Activated CD4-positive, alpha-beta memory T cell treated with anti-CD3 and anti-CD28 coated beads, Interleukin-2, amount 10 ng/mL, durations not matched to agents 7 days and 5 days (primary cell): ENCODE measurements at regions not wholly inside any gene's neighbourhood (a gene's known extent, or its start where the extent isn't known, plus 50 kb on each side); places are given as distances from the start of the nearest gene placed in this dataset.

Source experiments
- CTCF ChIA-PET: fragments of 350-600 bp; sonication (Branson Sonifier 250); formaldehyde crosslinking; loops from one replicate; lab custom pipeline; 2021; ENCODE audit warnings: antibody characterized with exemption, inconsistent platforms; lab: Charles Lee
- POLR2A ChIA-PET: fragments of 350-600 bp; sonication (Branson Sonifier 250); formaldehyde crosslinking; loops from one replicate; lab custom pipeline; 2021; ENCODE audit warnings: antibody characterized with exemption; lab: Charles Lee
- DNase-seq: peaks from one replicate; pipeline ENCODE4 v3.0.0-alpha.2; 2020
- H3K27ac Mint-ChIP-seq: one replicate; pipeline ENCODE4 v1.8.0; 2021; ENCODE audit warnings: mild to moderate bottlenecking, mixed read lengths
- H3K27me3 Mint-ChIP-seq: one replicate; pipeline ENCODE4 v1.8.0; 2021; ENCODE audit warnings: mixed read lengths
- H3K36me3 Mint-ChIP-seq: one replicate; pipeline ENCODE4 v1.8.0; 2021; ENCODE audit warnings: low read depth, mixed read lengths
- H3K4me1 Mint-ChIP-seq: one replicate; pipeline ENCODE4 v1.8.0; 2021; ENCODE audit warnings: mixed read lengths
- H3K4me3 Mint-ChIP-seq: one replicate; pipeline ENCODE4 v1.8.0; 2021; ENCODE audit warnings: mild to moderate bottlenecking, mixed read lengths
- H3K9me3 Mint-ChIP-seq: one replicate; pipeline ENCODE4 v1.8.0; 2021; ENCODE audit warnings: mixed read lengths

DNA sequence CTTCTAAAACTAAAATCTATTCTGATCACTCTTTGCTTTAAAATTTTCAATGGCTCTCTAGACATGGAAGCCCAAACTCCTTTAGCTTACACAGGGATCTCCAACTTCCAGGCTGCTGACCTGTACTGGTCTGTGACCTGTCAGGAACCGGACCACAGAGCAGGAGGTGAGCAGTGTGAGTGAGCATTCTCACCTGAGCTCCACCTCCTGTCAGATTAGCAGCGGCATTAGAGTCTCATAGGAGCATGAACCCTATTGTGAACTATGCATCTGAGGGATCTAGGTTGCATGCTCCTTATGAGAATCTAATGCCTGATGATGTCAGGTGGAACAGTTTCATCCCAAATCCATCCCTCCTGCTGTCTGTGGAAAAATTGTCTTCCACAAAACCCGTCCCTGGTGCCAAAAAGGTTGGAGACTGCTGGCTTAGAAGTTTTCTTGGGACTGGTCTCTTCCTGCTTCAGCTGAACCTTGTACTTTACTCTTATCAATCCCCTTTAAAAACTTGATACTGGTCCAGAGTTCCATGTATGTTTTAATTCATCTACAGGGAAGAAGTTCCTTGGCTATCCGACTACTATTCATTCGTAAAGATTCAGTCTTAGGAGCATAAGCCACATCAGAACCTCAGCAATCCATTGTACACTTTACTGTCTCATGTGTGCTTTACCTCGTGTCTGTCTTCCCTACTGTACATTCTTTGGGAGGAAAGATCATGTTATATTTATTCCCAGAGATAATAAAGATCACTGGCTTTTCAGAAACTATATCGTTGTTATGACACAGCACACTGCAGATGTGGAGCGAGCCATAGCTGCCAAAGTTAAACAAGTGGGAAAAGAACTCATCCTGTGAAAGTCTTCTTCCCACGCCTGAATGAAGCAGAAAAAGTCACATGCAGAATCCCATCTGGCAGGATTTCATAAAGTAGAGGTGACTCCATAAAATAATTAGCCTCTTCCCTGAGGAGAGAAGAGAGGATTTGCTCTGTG lies 183.8 kb downstream of the LRATD1 start:
- Mint-ChIP-seq H3K9me3 (peaks cover 2% of the 10 kb centered on the region), H3K36me3 (no peaks in the 10 kb centered on the region), H3K4me3 (no peak overlapping the region), H3K4me1 (no peaks in the 10 kb centered on the region), H3K27me3 (no peaks in the 10 kb centered on the region), H3K27ac (no peak overlapping the region)
- DNase-seq = no peak
- ChIA-PET POLR2A (no interaction called here), CTCF (no interaction called here)

DNA sequence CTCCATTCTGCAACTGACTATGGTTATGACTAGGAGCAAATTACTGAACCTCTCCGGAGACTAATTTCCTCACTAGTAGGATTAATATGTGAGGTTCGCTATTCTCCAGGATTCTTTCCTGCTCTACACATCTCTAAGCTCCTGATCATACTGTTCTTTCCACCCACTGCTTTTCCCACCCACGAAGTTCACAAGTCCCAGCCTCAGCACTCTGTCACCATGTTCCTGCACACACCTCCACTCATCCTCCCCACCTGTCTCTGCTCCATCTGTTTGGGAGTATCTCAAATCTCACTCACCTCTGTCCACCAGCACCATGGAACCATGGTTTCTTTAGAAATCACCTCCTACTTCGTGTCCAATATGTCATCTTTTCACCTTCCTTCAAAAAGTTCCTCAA lies 185.3 kb downstream of the LRATD1 start:
- no peaks in the 10 kb centered on the region for H3K4me1 Mint-ChIP-seq
- H3K36me3 Mint-ChIP-seq = no peaks in the 10 kb centered on the region
- ChIA-PET POLR2A (no interaction called here), CTCF (no interaction called here)
- peaks cover 3% of the 10 kb centered on the region for H3K9me3 Mint-ChIP-seq
- no peak overlapping the region for H3K4me3 Mint-ChIP-seq
- H3K27me3 Mint-ChIP-seq = no peaks in the 10 kb centered on the region
- H3K27ac Mint-ChIP-seq = no peak overlapping the region
- no peak for DNase-seq

DNA sequence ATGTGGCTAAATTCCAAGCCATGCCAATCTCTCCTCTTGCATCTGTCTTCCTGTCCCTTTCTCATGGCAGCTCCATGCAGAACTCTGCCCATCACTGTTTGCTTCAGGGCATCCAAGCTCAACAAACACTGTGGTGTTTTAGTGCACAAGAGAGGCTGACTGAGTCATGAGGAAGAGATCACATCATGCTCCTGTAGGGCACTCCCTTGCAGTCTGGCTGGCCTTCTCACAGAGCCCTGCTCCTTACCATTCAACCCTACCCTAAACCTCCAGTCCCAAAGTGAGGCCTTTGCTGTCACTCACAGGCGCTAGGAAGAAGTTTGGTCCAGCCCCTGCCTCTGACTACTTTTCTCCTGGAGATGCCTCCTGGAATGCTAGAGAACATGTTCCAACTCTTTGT lies 194.0 kb downstream of the LRATD1 start:
- Mint-ChIP-seq H3K4me3 (no peak overlapping the region), H3K4me1 (no peaks in the 10 kb centered on the region), H3K36me3 (no peaks in the 10 kb centered on the region), H3K27ac (no peak overlapping the region), H3K9me3 (no peaks in the 10 kb centered on the region), H3K27me3 (no peaks in the 10 kb centered on the region)
- ChIA-PET CTCF (no interaction called here), POLR2A (no interaction called here)
- no peak for DNase-seq

- no peak for DNase-seq
- POLR2A ChIA-PET = no interaction called here
- no peak overlapping the region for H3K27ac Mint-ChIP-seq
- no peaks in the 10 kb centered on the region for H3K9me3 Mint-ChIP-seq
- no peaks in the 10 kb centered on the region for H3K4me1 Mint-ChIP-seq
- H3K27me3 Mint-ChIP-seq = no peaks in the 10 kb centered on the region
- H3K36me3 Mint-ChIP-seq = no peaks in the 10 kb centered on the region
- H3K4me3 Mint-ChIP-seq = no peak overlapping the region
- CTCF ChIA-PET = no interaction called here
Measured at GRCh38 chr2:14827226-14828023, 194.9 kb downstream of the LRATD1 start.

DNA sequence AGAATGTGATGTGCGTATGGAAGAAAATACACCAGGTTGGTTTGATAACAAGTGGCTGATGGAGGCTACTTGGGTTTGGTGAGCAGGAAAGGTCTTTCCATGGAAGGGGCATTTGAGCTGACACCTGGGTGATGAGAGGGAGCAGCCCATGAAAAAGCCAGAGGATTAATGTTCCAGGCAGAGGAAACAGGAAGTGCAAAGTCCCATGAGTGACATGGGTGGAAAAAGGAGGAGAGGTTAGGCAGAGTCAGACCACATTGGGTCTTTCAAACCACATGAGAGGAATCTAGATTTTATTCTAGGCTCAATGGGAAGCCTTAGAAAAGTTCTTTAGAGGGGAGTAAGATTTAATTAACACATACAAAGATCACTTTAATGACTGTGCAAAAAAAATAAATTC lies 195.7 kb downstream of the LRATD1 start:
- CTCF ChIA-PET = no interaction called here
- no peaks in the 10 kb centered on the region for H3K9me3 Mint-ChIP-seq
- no peak overlapping the region for H3K27ac Mint-ChIP-seq
- no peak for DNase-seq
- POLR2A ChIA-PET = no interaction called here
- H3K4me1 Mint-ChIP-seq = no peaks in the 10 kb centered on the region
- H3K36me3 Mint-ChIP-seq = no peaks in the 10 kb centered on the region
- H3K4me3 Mint-ChIP-seq = no peak overlapping the region
- H3K27me3 Mint-ChIP-seq = no peaks in the 10 kb centered on the region

DNA sequence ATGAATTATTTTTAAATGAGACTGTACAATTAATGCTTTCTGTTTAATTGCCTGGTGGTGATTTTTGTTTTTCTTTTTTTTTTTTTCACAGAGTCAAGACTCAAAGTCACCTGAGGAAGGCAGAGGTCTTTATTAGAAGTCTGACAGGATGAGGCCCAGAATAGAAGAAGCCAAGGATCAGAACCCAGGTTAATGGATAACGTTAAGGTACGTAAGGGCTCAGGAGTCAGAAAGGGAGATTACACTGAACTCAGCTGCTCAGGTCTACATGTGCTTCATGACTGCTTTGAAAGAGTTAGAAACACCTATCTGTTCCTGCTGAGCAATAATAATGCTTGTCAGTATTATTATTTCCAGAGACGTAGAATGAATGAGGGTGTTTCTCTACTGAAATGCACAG lies 196.5 kb downstream of the LRATD1 start:
- no peaks in the 10 kb centered on the region for H3K9me3 Mint-ChIP-seq
- no peaks in the 10 kb centered on the region for H3K4me1 Mint-ChIP-seq
- no peak for DNase-seq
- ChIA-PET POLR2A (no interaction called here), CTCF (no interaction called here)
- no peaks in the 10 kb centered on the region for H3K27me3 Mint-ChIP-seq
- no peak overlapping the region for H3K4me3 Mint-ChIP-seq
- no peaks in the 10 kb centered on the region for H3K36me3 Mint-ChIP-seq
- H3K27ac Mint-ChIP-seq = no peak overlapping the region

DNA sequence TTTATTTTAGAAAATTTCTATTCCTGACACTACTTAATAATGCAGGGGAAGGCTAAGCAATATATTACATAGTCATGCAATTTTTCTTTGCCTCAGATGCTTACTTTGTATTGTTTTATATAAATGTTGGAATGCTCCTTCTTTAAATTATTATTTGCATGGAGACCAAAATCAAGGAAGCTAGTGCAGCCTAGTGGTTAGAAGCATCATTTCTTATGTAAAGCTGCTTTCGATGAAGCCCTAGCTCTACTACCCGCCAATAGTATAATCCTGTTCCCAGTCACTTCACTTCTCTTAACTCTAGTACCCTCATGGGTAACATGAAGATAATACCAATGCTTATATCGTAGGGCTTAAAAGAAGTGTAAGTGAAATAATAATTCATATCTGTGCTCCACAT lies 198.9 kb downstream of the LRATD1 start:
- Mint-ChIP-seq H3K27me3 (no peaks in the 10 kb centered on the region), H3K36me3 (no peaks in the 10 kb centered on the region), H3K4me1 (no peaks in the 10 kb centered on the region), H3K9me3 (no peaks in the 10 kb centered on the region), H3K27ac (no peak overlapping the region), H3K4me3 (no peak overlapping the region)
- ChIA-PET CTCF (no interaction called here), POLR2A (no interaction called here)
- DNase-seq = no peak

DNA sequence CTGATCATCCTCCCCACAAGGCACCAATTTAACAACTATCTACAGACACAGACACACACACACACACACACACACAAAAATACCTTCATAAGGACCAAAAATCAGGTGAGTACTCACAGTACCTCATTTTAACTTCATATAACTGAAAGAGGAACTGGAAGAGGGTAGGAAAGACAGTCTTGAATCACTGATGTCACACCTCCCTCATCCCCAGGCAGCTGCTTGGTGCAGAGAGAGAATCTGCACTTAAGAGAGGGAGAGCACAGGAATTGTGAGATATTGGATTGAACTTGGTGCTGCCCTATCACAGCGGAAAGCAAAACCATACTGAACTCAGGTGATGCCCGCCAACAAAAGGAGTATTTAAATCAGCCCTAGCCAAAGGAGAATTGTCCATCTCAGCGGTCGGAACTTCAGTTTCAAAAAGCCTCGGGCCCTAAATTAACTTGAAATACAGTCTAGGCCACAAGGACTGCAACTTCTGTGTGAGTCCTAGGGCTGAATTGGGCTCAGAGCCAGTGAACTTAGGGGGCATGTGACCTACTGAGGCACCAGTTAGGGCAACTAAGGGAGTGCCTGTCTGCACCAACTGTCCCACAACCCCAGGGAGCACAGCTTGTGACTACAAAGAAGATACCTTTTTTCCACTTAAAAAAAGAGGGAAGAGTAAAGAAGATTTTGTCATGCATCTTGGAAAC lies 211.1 kb downstream of the LRATD1 start:
- no peak for DNase-seq
- ChIA-PET POLR2A (no interaction called here), CTCF (no interaction called here)
- H3K27ac Mint-ChIP-seq = no peak overlapping the region
- peaks cover 5% of the 10 kb centered on the region for H3K9me3 Mint-ChIP-seq
- H3K27me3 Mint-ChIP-seq = no peaks in the 10 kb centered on the region
- H3K36me3 Mint-ChIP-seq = no peaks in the 10 kb centered on the region
- H3K4me1 Mint-ChIP-seq = no peaks in the 10 kb centered on the region
- H3K4me3 Mint-ChIP-seq = no peak overlapping the region

DNA sequence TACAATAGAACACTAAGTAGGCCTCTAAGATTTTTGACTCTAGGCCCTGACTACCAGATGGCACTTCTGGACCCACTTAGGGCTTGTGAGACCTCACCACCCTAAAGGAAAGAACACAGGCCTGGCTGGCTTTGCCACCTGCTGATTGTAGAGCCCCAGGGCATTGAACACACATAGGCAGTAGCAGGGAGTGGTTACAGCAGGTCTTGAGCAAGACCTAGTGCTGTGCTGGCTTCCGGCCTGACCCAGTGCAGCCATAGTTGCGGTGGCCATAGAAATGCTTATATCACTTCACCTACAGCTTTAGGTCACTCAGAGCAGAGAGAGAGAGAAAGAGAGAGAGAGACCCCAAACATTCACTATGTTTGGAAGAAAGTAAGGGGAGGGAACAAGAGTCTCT lies 223.2 kb downstream of the LRATD1 start:
- CTCF ChIA-PET = no interaction called here
- POLR2A ChIA-PET = no interaction called here
- no peak for DNase-seq
- Mint-ChIP-seq H3K9me3 (peaks cover 5% of the 10 kb centered on the region), H3K36me3 (no peaks in the 10 kb centered on the region), H3K27me3 (no peaks in the 10 kb centered on the region), H3K4me1 (no peaks in the 10 kb centered on the region), H3K4me3 (no peak overlapping the region), H3K27ac (no peak overlapping the region)

DNA sequence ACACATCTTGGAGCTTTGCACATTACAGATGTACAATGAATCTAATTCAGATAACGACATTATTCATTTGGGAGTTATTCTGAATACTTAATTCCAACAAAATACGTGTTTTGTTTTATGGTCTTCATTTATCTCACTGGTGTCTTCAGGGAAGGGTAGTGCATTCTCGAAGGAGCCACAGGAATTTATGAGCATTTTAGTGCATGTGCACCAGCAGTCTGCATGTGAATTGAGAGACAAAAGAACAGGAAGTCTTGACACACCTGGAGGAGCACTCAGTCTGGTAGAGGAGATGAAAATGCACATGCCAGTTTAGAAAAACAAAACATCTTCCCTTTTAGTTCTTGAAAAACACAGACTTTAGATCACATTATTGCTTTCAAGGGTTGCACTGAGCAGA lies 228.7 kb downstream of the LRATD1 start:
- Mint-ChIP-seq H3K9me3 (peaks cover 3% of the 10 kb centered on the region), H3K4me1 (no peaks in the 10 kb centered on the region), H3K36me3 (no peaks in the 10 kb centered on the region), H3K27me3 (no peaks in the 10 kb centered on the region), H3K4me3 (no peak overlapping the region), H3K27ac (no peak overlapping the region)
- CTCF ChIA-PET = no interaction called here
- POLR2A ChIA-PET = no interaction called here
- no peak for DNase-seq

- POLR2A ChIA-PET = no interaction called here
- CTCF ChIA-PET = no interaction called here
- Mint-ChIP-seq H3K9me3 (no peaks in the 10 kb centered on the region), H3K36me3 (no peaks in the 10 kb centered on the region), H3K27ac (no peak overlapping the region), H3K27me3 (no peaks in the 10 kb centered on the region), H3K4me1 (no peaks in the 10 kb centered on the region), H3K4me3 (no peak overlapping the region)
- DNase-seq = no peak
Measured at GRCh38 chr2:14866736-14867352, 234.3 kb downstream of the LRATD1 start.

DNA sequence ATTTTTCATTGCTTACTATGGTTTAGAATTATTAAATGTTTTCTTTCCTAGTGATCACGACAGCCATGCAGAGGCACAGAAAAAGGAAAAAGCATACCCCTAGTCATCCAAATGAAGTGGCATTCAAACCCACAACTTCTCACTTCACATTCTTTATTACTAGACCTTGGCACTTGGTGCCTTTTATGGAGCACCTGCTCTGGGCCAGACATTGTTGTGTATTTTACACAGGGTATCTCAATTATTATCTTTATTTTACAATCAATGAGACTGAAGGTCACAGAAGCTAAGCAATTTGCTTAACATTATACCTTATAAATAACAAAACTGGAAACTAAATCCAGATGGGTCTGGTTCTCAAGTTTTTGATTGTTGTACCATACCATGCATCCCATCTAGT lies 235.3 kb downstream of the LRATD1 start:
- Mint-ChIP-seq H3K27ac (no peak overlapping the region), H3K36me3 (no peaks in the 10 kb centered on the region), H3K27me3 (no peaks in the 10 kb centered on the region), H3K9me3 (no peaks in the 10 kb centered on the region), H3K4me1 (no peaks in the 10 kb centered on the region), H3K4me3 (no peak overlapping the region)
- DNase-seq = no peak
- ChIA-PET CTCF (no interaction called here), POLR2A (no interaction called here)

DNA sequence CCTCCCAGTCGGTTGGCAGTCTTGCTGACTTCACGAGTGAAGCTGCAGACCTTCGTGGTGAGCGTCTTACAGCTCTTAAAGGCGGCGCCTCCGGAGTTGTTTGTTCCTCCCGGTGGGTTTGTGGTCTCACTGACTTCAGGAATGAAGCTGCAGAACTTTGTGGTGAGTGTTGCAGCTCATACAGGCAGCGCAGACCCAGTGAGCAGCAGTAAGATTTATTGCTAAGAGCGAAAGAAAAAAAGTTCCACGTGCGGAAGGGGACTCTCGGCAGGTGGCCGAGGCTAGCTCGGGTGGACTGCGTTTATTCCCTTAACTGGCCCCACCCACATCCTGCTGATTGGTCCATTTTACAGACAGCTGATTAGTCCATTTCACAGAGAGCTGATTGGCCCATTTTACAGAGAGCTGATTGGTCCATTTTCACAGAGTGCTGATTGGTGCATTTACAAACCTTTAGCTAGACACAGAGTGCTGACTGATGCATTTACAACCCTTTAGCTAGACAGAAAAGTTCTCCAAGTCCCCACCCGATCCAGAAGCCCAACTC lies 240.3 kb downstream of the LRATD1 start:
- POLR2A ChIA-PET = no interaction called here
- H3K4me1 Mint-ChIP-seq = no peaks in the 10 kb centered on the region
- no peaks in the 10 kb centered on the region for H3K27me3 Mint-ChIP-seq
- H3K36me3 Mint-ChIP-seq = no peaks in the 10 kb centered on the region
- no peak for DNase-seq
- H3K27ac Mint-ChIP-seq = no peak overlapping the region
- no peak overlapping the region for H3K4me3 Mint-ChIP-seq
- no peaks in the 10 kb centered on the region for H3K9me3 Mint-ChIP-seq
- CTCF ChIA-PET = no interaction called here
